ENCODE measurements at regions not wholly inside any gene's neighbourhood (a gene's known extent, or its start where the extent isn't known, plus 50 kb on each side); places are given as distances from the start of the nearest gene placed in this dataset.

GRCh38 chr6:17047889-17048288, 54.0 kb upstream of the STMND1 start:
- TF ChIP-seq, protein P1, sequence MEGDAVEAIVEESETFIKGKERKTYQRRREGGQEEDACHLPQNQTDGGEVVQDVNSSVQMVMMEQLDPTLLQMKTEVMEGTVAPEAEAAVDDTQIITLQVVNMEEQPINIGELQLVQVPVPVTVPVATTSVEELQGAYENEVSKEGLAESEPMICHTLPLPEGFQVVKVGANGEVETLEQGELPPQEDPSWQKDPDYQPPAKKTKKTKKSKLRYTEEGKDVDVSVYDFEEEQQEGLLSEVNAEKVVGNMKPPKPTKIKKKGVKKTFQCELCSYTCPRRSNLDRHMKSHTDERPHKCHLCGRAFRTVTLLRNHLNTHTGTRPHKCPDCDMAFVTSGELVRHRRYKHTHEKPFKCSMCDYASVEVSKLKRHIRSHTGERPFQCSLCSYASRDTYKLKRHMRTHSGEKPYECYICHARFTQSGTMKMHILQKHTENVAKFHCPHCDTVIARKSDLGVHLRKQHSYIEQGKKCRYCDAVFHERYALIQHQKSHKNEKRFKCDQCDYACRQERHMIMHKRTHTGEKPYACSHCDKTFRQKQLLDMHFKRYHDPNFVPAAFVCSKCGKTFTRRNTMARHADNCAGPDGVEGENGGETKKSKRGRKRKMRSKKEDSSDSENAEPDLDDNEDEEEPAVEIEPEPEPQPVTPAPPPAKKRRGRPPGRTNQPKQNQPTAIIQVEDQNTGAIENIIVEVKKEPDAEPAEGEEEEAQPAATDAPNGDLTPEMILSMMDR (conservative IDR thresholded peaks at IDR 0.05) = no peak
- no peak for TF ChIP-seq ZFX (IDR thresholded peaks at IDR 0.05)
